Ovary (tissue), 3 donors: ENCODE measurements at regions not wholly inside any gene's neighbourhood (a gene's known extent, or its start where the extent isn't known, plus 50 kb on each side); places are given as distances from the start of the nearest gene placed in this dataset.

Source experiments
- CTCF ChIP-seq, 3 donors: fragments of 450-650 bp in 2 of 3; fragments of 200-600 bp in 1 of 3; IDR thresholded peaks; one replicate each; pipeline versions ENCODE4 v1.5.1 to v1.8.0; 2016 to 2022; ENCODE audit warnings: antibody characterized with exemption in 3 of 3, mild to moderate bottlenecking in 1 of 3
- EP300 ChIP-seq: sonication (generic); formaldehyde crosslinking; IDR thresholded peaks from one replicate; pipeline ENCODE4 v1.6.1; 2017; ENCODE audit warnings: antibody characterized with exemption
- POLR2A ChIP-seq: fragments of 450-650 bp; IDR thresholded peaks from one replicate; pipeline ENCODE4 v1.6.1; 2017; ENCODE audit warnings: antibody characterized with exemption, mild to moderate bottlenecking, moderate library complexity
- donor health status: DM: no; HTN: no; CAD: no.

- TF ChIP-seq POLR2A: no peak
- no peak for TF ChIP-seq CTCF (IDR thresholded peaks at IDR 0.05)
- no peak for TF ChIP-seq EP300
These were observed 704.5 kb upstream of the ADGRL4 start for GRCh38 chr1:79711001-79711431.
